ENCODE measurements at regions not wholly inside any gene's neighbourhood (a gene's known extent, or its start where the extent isn't known, plus 50 kb on each side); places are given as distances from the start of the nearest gene placed in this dataset.

- DNase-seq (ENCODE audit: low read depth) = no peak
Measured at GRCh38 chr4:178027796-178028195, 585.6 kb upstream of the AGA start.

GRCh38 chr4:178028481-178028880 is 586.2 kb upstream of the AGA start:
- no peak for DNase-seq (ENCODE audit: low read depth)

- DNase-seq (ENCODE audit: low read depth) = no peak
Measured at GRCh38 chr4:178037459-178038214, 595.4 kb upstream of the AGA start.

GRCh38 chr4:178056996-178057395 is 614.8 kb upstream of the AGA start:
- DNase-seq (ENCODE audit: low read depth) = no peak

GRCh38 chr4:178063568-178063967 is 621.3 kb upstream of the AGA start:
- DNase-seq (ENCODE audit: low read depth) = no peak

GRCh38 chr4:178066338-178066941 is 624.2 kb upstream of the AGA start:
- DNase-seq (ENCODE audit: low read depth) = no peak

GRCh38 chr4:178068136-178068535 is 625.9 kb upstream of the AGA start:
- DNase-seq (ENCODE audit: low read depth) = no peak

GRCh38 chr4:178070163-178070562 is 627.9 kb upstream of the AGA start:
- DNase-seq (ENCODE audit: low read depth) = no peak

GRCh38 chr4:178080312-178080711 is 638.1 kb upstream of the AGA start:
- no peak for DNase-seq (ENCODE audit: low read depth)

GRCh38 chr4:178081176-178081575 is 638.9 kb upstream of the AGA start:
- DNase-seq (ENCODE audit: low read depth) = no peak

GRCh38 chr4:178081896-178082295 is 639.7 kb upstream of the AGA start:
- DNase-seq (ENCODE audit: low read depth) = no peak

- DNase-seq (ENCODE audit: low read depth) = peak; percentile 15
Measured at GRCh38 chr4:178082906-178083305, 640.7 kb upstream of the AGA start.

- no peak for DNase-seq (ENCODE audit: low read depth)
Measured at GRCh38 chr4:178083968-178084367, 641.7 kb upstream of the AGA start.

GRCh38 chr4:178086320-178086719 is 644.1 kb upstream of the AGA start:
- no peak for DNase-seq (ENCODE audit: low read depth)

GRCh38 chr4:178090640-178091411 is 648.6 kb upstream of the AGA start:
- no peak for DNase-seq (ENCODE audit: low read depth)

- no peak for DNase-seq (ENCODE audit: low read depth)
Measured at GRCh38 chr4:178102139-178102538, 659.9 kb upstream of the AGA start.

- no peak for DNase-seq (ENCODE audit: low read depth)
Measured at GRCh38 chr4:178105242-178105641, 663.0 kb upstream of the AGA start.

- DNase-seq (ENCODE audit: low read depth) = no peak
Measured at GRCh38 chr4:178136736-178137345, 694.6 kb upstream of the AGA start.

- DNase-seq (ENCODE audit: low read depth) = no peak
Measured at GRCh38 chr4:178137732-178138471, 695.7 kb upstream of the AGA start.

GRCh38 chr4:178138491-178138890 is 696.3 kb upstream of the AGA start:
- DNase-seq (ENCODE audit: low read depth) = no peak

- no peak for DNase-seq (ENCODE audit: low read depth)
Measured at GRCh38 chr4:178140326-178140915, 698.2 kb upstream of the AGA start.

Measured in HT1080 (cell line).